GM18520 (cell line): ENCODE measurements at regions not wholly inside any gene's neighbourhood (a gene's known extent, or its start where the extent isn't known, plus 50 kb on each side); places are given as distances from the start of the nearest gene placed in this dataset.
A peak's percentile ranks its signal among the peaks of the same experiment; 100 is the strongest.
"Not testable (repeated sequence)": the region's sequence is repeated elsewhere in the genome, so short reads cannot be mapped to it uniquely, and the experiment has no call there.

Experiments used
- ATAC-seq: cut with Tn5 transposase; IDR thresholded peaks from one replicate; pipeline ENCODE4 v1.9.1; 2021; ENCODE audit not compliant: unreplicated experiment

- ATAC-seq = no peak
These were observed 55.1 kb downstream of the CYCS start for GRCh38 chr7:25069900-25070443.

DNA sequence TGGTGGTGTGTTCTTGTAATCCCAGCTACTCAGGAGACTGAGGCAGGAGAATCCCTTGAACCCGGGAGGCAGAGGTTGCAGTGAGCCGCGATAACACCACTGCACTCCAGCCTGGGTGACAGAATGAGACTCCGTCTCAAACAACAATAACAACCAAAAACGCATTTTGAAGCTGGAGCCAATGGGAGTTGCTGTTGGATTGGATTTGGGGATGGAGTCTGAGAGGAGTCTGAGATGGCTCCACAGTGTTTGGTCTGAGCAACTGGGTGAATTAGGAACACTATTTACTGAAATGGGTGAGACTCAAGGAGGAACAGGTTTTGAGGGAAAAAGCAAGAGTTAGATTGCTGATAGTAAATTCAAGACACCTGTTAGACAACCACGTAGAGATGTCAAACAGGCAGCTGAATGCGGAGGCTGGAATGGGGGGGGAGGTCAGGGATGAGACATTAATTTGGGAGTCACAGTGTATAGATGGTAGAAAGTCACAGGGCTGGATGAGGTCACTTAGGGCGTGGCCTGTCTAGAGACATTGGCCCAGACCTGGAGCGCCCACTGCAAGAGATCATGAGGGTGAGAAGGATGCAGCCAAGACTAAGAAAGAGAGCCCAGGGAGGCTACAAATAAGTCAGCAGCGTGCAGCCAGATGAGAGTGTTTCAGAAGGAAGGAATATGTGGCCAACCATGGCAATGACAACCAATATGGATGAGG lies 56.4 kb downstream of the CYCS start:
- no peak for ATAC-seq

- ATAC-seq = no peak
These were observed 57.1 kb downstream of the CYCS start for GRCh38 chr7:25067726-25068501.

GRCh38 chr7:25066253-25066652 lies 58.8 kb downstream of the CYCS start:
- ATAC-seq = no peak

- no peak for ATAC-seq
These were observed 62.7 kb downstream of the CYCS start for GRCh38 chr7:25062380-25062779.

- no peak for ATAC-seq
These were observed 64.5 kb downstream of the CYCS start for GRCh38 chr7:25060487-25061055.

GRCh38 chr7:25059576-25059975 lies 65.5 kb downstream of the CYCS start:
- ATAC-seq = no peak

GRCh38 chr7:25056368-25056767 lies 68.7 kb downstream of the CYCS start:
- ATAC-seq = no peak

GRCh38 chr7:25055520-25056220 lies 69.4 kb downstream of the CYCS start:
- no peak for ATAC-seq

- ATAC-seq = no peak
These were observed 70.1 kb downstream of the CYCS start for GRCh38 chr7:25054819-25055519.

DNA sequence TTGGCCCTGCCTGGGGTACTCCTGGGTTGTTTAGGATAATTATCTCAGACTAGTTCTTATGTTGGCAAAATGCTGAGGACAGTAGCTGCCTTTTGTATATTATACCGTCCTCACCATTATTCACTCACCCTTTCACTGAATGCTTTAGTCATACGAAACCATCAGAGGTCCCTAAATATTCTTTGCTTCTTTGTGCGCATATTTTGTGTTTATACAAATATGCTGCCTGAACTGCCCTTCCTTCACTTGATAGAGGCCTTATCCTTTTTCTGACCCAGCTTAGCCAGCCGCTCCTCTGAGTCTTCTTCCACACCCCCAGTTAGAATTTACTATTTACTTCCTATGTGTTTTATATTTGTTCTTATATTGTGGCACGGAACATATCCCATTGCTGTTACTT lies 70.2 kb upstream of the OSBPL3 start:
- ATAC-seq = no peak

DNA sequence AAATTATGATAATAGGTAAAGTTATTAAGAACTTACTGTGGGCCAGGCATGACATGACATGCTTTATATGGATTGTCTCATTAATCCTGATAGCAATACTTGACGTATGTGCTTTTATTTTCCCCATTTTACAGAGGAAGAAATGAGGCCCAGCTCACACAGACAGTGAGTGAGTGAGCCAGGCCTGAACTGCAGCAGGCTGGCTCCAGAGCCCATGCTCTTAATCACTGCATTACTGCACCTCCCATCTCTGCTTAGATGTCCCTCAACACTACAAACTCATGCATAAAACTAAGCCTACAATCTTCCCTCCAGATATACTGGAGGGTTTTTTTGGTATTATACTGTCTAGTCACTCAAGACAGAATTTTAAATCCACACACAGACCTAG lies 68.5 kb upstream of the OSBPL3 start:
- no peak for ATAC-seq

DNA sequence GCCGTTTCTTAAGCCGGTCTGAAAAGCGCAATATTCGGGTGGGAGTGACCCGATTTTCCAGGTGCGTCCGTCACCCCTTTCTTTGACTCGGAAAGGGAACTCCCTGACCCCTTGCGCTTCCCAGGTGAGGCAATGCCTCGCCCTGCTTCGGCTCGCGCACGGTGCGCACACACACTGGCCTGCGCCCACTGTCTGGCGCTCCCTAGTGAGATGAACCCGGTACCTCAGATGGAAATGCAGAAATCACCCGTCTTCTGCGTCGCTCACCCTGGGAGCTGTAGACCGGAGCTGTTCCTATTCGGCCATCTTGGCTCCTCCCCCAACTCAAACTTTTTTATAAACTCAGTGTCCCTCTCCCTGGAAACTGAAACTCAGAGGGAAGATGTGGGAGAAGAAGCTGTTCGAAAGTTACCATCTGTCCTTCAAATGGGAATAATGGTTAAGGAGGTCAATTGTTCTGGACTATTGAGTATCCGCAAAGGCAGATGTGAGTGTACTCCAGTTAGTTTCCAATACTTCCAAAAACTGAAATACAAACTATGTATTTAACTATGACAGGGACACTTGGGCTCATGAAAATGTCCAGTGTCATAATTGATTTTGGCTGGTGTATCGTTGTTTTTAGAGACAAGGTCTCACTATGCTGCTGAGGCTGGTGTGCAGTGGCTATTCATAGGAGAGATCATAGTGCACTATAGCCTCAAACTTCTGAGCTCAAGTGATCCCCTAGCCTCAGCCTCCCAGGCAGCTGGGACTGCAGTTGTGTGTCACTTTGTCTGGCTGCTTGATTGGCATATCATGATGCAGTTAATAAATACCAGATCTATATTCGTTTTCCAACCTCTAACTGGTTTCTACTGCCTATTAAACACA lies 67.8 kb upstream of the OSBPL3 start:
- not testable (repeated sequence) for ATAC-seq

GRCh38 chr7:25037325-25037724 lies 57.3 kb upstream of the OSBPL3 start:
- ATAC-seq = no peak

- ATAC-seq = no peak
These were observed 55.3 kb upstream of the OSBPL3 start for GRCh38 chr7:25035274-25035673.

DNA sequence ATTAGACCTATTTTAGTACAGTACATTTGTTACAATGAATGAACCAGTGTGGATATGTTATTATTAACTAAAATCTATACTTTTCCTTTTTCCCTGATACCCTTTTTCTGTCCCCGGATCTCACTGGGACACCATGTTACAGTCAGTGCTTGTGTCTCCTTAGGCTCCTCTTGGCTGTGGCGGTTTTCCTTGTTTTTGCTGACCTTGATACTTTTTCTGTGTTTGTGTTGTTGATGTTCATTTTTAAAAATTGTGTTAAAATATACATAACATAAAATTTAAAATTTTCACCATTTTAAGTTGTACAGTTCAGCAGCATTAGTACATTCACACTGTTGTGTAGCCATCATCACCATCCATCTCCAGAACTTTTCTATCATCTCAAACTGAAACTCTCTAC lies 54.2 kb upstream of the OSBPL3 start:
- ATAC-seq = no peak

- ATAC-seq = no peak
These were observed 53.1 kb upstream of the OSBPL3 start for GRCh38 chr7:25032774-25033743.

- peak; percentile 25 for ATAC-seq
These were observed 51.5 kb upstream of the OSBPL3 start for GRCh38 chr7:25031432-25031831.

GRCh38 chr7:25031007-25031406 lies 51.0 kb upstream of the OSBPL3 start:
- peak; percentile 90 for ATAC-seq
